Mesothelial cell of epicardium (in vitro differentiated cells): ENCODE measurements at regions not wholly inside any gene's neighbourhood (a gene's known extent, or its start where the extent isn't known, plus 50 kb on each side); places are given as distances from the start of the nearest gene placed in this dataset.
A peak's percentile ranks its signal among the peaks of the same experiment; 100 is the strongest.

Source experiments
- DNase-seq, 2 experiments: peaks; one replicate each; pipeline ENCODE4 v3.0.0; 2021; ENCODE audit warnings: low spot score in 2 of 2; ENCODE audit not compliant: unreplicated experiment in 2 of 2
- H3K27ac Mint-ChIP-seq: 2 replicates; pipeline ENCODE4 v1.8.0; 2021; ENCODE audit warnings: mixed read lengths
- H3K27me3 Mint-ChIP-seq: 2 replicates; pipeline ENCODE4 v1.8.0; 2021; ENCODE audit warnings: low read depth, mixed read lengths
- H3K36me3 Mint-ChIP-seq: 2 replicates; pipeline ENCODE4 v1.8.0; 2021; ENCODE audit warnings: mixed read lengths
- H3K4me1 Mint-ChIP-seq: 2 replicates; pipeline ENCODE4 v1.8.0; 2021; ENCODE audit warnings: mixed read lengths
- H3K4me3 Mint-ChIP-seq: 2 replicates; pipeline ENCODE4 v1.8.0; 2021; ENCODE audit warnings: mild to moderate bottlenecking, moderate library complexity, mixed read lengths
- H3K9me3 Mint-ChIP-seq: 2 replicates; pipeline ENCODE4 v1.8.0; 2021; ENCODE audit warnings: mixed read lengths
- CTCF ChIP-seq: fragments of 200-600 bp; sonication (generic); IDR thresholded peaks from one replicate; pipeline ENCODE4 v1.5.0; 2021; ENCODE audit warnings: antibody characterized with exemption; ENCODE audit not compliant: unreplicated experiment

GRCh38 chr7:41910940-41911600 is 208.2 kb upstream of the INHBA start:
- Mint-ChIP-seq H3K27ac (no peak overlapping the region), H3K4me3 (no peak overlapping the region), H3K4me1 (peaks cover 8% of the 10 kb centered on the region), H3K9me3 (peaks cover 24% of the 10 kb centered on the region), H3K27me3 (no peaks in the 10 kb centered on the region), H3K36me3 (peaks cover 3% of the 10 kb centered on the region)
- no peak for DNase-seq
- no peak for TF ChIP-seq CTCF

GRCh38 chr7:41907444-41907843 is 204.6 kb upstream of the INHBA start:
- H3K27ac Mint-ChIP-seq = no peak overlapping the region
- H3K27me3 Mint-ChIP-seq = no peaks in the 10 kb centered on the region

GRCh38 chr7:41900532-41900931 is 197.6 kb upstream of the INHBA start:
- Mint-ChIP-seq H3K27ac (peak overlapping the region; percentile 60), H3K9me3 (peaks cover 21% of the 10 kb centered on the region), H3K27me3 (no peaks in the 10 kb centered on the region), H3K4me1 (peaks cover 25% of the 10 kb centered on the region), H3K4me3 (no peak overlapping the region), H3K36me3 (peaks cover 4% of the 10 kb centered on the region)
- DNase-seq = no peak
- no peak for TF ChIP-seq CTCF

More at GRCh38 chr7:41907444-41907843, 204.6 kb upstream of the INHBA start:
- Mint-ChIP-seq H3K9me3 (peaks cover 36% of the 10 kb centered on the region), H3K4me1 (peaks cover 2% of the 10 kb centered on the region), H3K36me3 (peaks cover 12% of the 10 kb centered on the region), H3K4me3 (no peak overlapping the region)
- no peak for DNase-seq
- no peak for TF ChIP-seq CTCF

- Mint-ChIP-seq H3K4me1 (peaks cover 25% of the 10 kb centered on the region), H3K27ac (peak overlapping the region; percentile 65), H3K9me3 (peaks cover 15% of the 10 kb centered on the region), H3K27me3 (no peaks in the 10 kb centered on the region), H3K36me3 (peaks cover 2% of the 10 kb centered on the region), H3K4me3 (no peak overlapping the region)
- no peak for DNase-seq
- no peak for TF ChIP-seq CTCF
Measured at GRCh38 chr7:41899823-41900433, 197.0 kb upstream of the INHBA start.

GRCh38 chr7:41893656-41894055 is 190.8 kb upstream of the INHBA start:
- Mint-ChIP-seq H3K4me3 (no peak overlapping the region), H3K27ac (no peak overlapping the region), H3K27me3 (no peaks in the 10 kb centered on the region), H3K36me3 (no peaks in the 10 kb centered on the region), H3K9me3 (peaks cover 3% of the 10 kb centered on the region), H3K4me1 (peaks cover 2% of the 10 kb centered on the region)
- DNase-seq = no peak
- TF ChIP-seq CTCF = no peak
